Immature natural killer cell (primary cell): ENCODE measurements at regions not wholly inside any gene's neighbourhood (a gene's known extent, or its start where the extent isn't known, plus 50 kb on each side); places are given as distances from the start of the nearest gene placed in this dataset.
"Not testable (repeated sequence)": the region's sequence is repeated elsewhere in the genome, so short reads cannot be mapped to it uniquely, and the experiment has no call there.

ENCODE experiments used
- DNase-seq, 3 donors: peaks; one replicate each; pipeline ENCODE4 v3.0.0; 2022; ENCODE audit warnings: mixed read lengths in 1 of 3
- H3K27ac Mint-ChIP-seq, 6 donors: one replicate each; pipeline ENCODE4 v1.8.0; 2020; ENCODE audit warnings: mixed read lengths in 6 of 6, mild to moderate bottlenecking in 5 of 6, inconsistent platforms in 4 of 6, moderate library complexity in 3 of 6
- H3K27me3 Mint-ChIP-seq, 3 donors: one replicate each; pipeline ENCODE4 v1.8.0; 2020 to 2021; ENCODE audit warnings: low read depth in 3 of 3, mild to moderate bottlenecking in 3 of 3, mixed read lengths in 3 of 3, moderate library complexity in 3 of 3, inconsistent platforms in 1 of 3
- H3K36me3 Mint-ChIP-seq, 3 donors: one replicate each; pipeline ENCODE4 v1.8.0; 2020; ENCODE audit warnings: mixed read lengths in 3 of 3, inconsistent platforms in 2 of 3, mild to moderate bottlenecking in 2 of 3
- H3K4me1 Mint-ChIP-seq, 2 donors: one replicate each; pipeline ENCODE4 v1.8.0; 2020; ENCODE audit warnings: inconsistent platforms in 2 of 2, mild to moderate bottlenecking in 2 of 2, mixed read lengths in 2 of 2, moderate library complexity in 1 of 2
- H3K4me3 Mint-ChIP-seq, 5 donors: one replicate each; pipeline ENCODE4 v1.8.0; 2020; ENCODE audit warnings: mild to moderate bottlenecking in 5 of 5, mixed read lengths in 5 of 5, inconsistent platforms in 3 of 5, moderate library complexity in 3 of 5
- H3K9me3 Mint-ChIP-seq, 6 donors: one replicate each; pipeline ENCODE4 v1.8.0; 2020; ENCODE audit warnings: mild to moderate bottlenecking in 6 of 6, mixed read lengths in 6 of 6, inconsistent platforms in 4 of 6, moderate library complexity in 3 of 6

GRCh38 chr13:46479283-46479682 lies 73.7 kb upstream of the LRCH1 start:
- Mint-ChIP-seq H3K9me3 (peaks cover 0 to 17% (median 7%) of the 10 kb centered on the region in 6 donors), H3K4me3 (no peak overlapping the region), H3K27ac (no peak overlapping the region), H3K27me3 (peaks cover 2 to 6% (median 4%) of the 10 kb centered on the region in 3 donors), H3K36me3 (peaks cover 0 to 5% (median 0%) of the 10 kb centered on the region in 3 donors), H3K4me1 (no peaks in the 10 kb centered on the region)
- DNase-seq: no peak

- Mint-ChIP-seq H3K27ac (no peak overlapping the region), H3K27me3 (peaks cover 2 to 6% (median 4%) of the 10 kb centered on the region in 3 donors), H3K9me3 (peaks cover 0 to 11% (median 4%) of the 10 kb centered on the region in 6 donors), H3K4me3 (no peak overlapping the region), H3K4me1 (no peaks in the 10 kb centered on the region), H3K36me3 (peaks cover 0 to 5% (median 0%) of the 10 kb centered on the region in 3 donors)
- DNase-seq: no peak
Measured at GRCh38 chr13:46478651-46479050, 74.3 kb upstream of the LRCH1 start.

GRCh38 chr13:46476174-46476573 lies 76.8 kb upstream of the LRCH1 start:
- Mint-ChIP-seq H3K9me3 (no peaks in the 10 kb centered on the region), H3K4me3 (no peak overlapping the region), H3K36me3 (no peaks in the 10 kb centered on the region), H3K4me1 (no peaks in the 10 kb centered on the region), H3K27ac (no peak overlapping the region), H3K27me3 (peaks cover under 1 to 4% (median 4%) of the 10 kb centered on the region in 3 donors)
- no peak for DNase-seq

GRCh38 chr13:46475541-46475991 lies 77.4 kb upstream of the LRCH1 start:
- no peak overlapping the region for H3K27ac Mint-ChIP-seq
- DNase-seq: no peak
- no peaks in the 10 kb centered on the region for H3K9me3 Mint-ChIP-seq
- H3K36me3 Mint-ChIP-seq: no peaks in the 10 kb centered on the region
- no peak overlapping the region for H3K4me3 Mint-ChIP-seq
- H3K27me3 Mint-ChIP-seq: peaks cover 0 to 4% (median 4%) of the 10 kb centered on the region in 3 donors
- H3K4me1 Mint-ChIP-seq: no peaks in the 10 kb centered on the region

GRCh38 chr13:46473806-46474205 lies 79.2 kb upstream of the LRCH1 start:
- no peaks in the 10 kb centered on the region for H3K9me3 Mint-ChIP-seq
- peaks cover 0 to 2% (median 2%) of the 10 kb centered on the region in 3 donors for H3K27me3 Mint-ChIP-seq
- no peak overlapping the region for H3K4me3 Mint-ChIP-seq
- H3K36me3 Mint-ChIP-seq: no peaks in the 10 kb centered on the region
- no peaks in the 10 kb centered on the region for H3K4me1 Mint-ChIP-seq
- no peak overlapping the region for H3K27ac Mint-ChIP-seq
- DNase-seq: no peak

GRCh38 chr13:46472384-46472783 lies 80.6 kb upstream of the LRCH1 start:
- Mint-ChIP-seq H3K27me3 (peaks cover 0 to 2% (median 2%) of the 10 kb centered on the region in 3 donors), H3K27ac (no peak overlapping the region), H3K9me3 (no peaks in the 10 kb centered on the region), H3K4me3 (no peak overlapping the region), H3K4me1 (no peaks in the 10 kb centered on the region), H3K36me3 (no peaks in the 10 kb centered on the region)
- no peak for DNase-seq

- not testable (repeated sequence) for H3K27me3 Mint-ChIP-seq, DNase-seq, H3K27ac Mint-ChIP-seq, H3K4me1 Mint-ChIP-seq, H3K4me3 Mint-ChIP-seq, H3K9me3 Mint-ChIP-seq, H3K36me3 Mint-ChIP-seq
Measured at GRCh38 chr13:46469699-46470098, 82.6 kb upstream of the RUBCNL start.

- Mint-ChIP-seq H3K27ac (no peak overlapping the region), H3K36me3 (no peaks in the 10 kb centered on the region), H3K4me1 (no peaks in the 10 kb centered on the region), H3K9me3 (no peaks in the 10 kb centered on the region), H3K4me3 (no peak overlapping the region), H3K27me3 (peaks cover 0 to 2% (median 0%) of the 10 kb centered on the region in 3 donors)
- no peak for DNase-seq
Measured at GRCh38 chr13:46468570-46469463, 81.8 kb upstream of the RUBCNL start.

GRCh38 chr13:46467694-46468093 lies 80.6 kb upstream of the RUBCNL start:
- not testable (repeated sequence) for H3K4me3 Mint-ChIP-seq, H3K4me1 Mint-ChIP-seq, H3K27me3 Mint-ChIP-seq, H3K27ac Mint-ChIP-seq, H3K36me3 Mint-ChIP-seq, DNase-seq, H3K9me3 Mint-ChIP-seq

- H3K9me3 Mint-ChIP-seq, H3K27ac Mint-ChIP-seq, H3K36me3 Mint-ChIP-seq, H3K4me1 Mint-ChIP-seq, H3K27me3 Mint-ChIP-seq, H3K4me3 Mint-ChIP-seq, DNase-seq: not testable (repeated sequence)
Measured at GRCh38 chr13:46466074-46466473, 79.0 kb upstream of the RUBCNL start.

GRCh38 chr13:46463719-46464118 lies 76.7 kb upstream of the RUBCNL start:
- H3K4me3 Mint-ChIP-seq: no peak overlapping the region
- DNase-seq: no peak
- H3K27ac Mint-ChIP-seq: no peak overlapping the region
- H3K27me3 Mint-ChIP-seq: peaks cover 1 to 2% (median 2%) of the 10 kb centered on the region in 3 donors
- H3K4me1 Mint-ChIP-seq: no peaks in the 10 kb centered on the region
- H3K36me3 Mint-ChIP-seq: no peaks in the 10 kb centered on the region
- H3K9me3 Mint-ChIP-seq: peaks cover 0 to 4% (median 0%) of the 10 kb centered on the region in 6 donors

GRCh38 chr13:46460223-46460622 lies 73.2 kb upstream of the RUBCNL start:
- not testable (repeated sequence) for H3K27ac Mint-ChIP-seq, H3K36me3 Mint-ChIP-seq, H3K27me3 Mint-ChIP-seq, H3K9me3 Mint-ChIP-seq, DNase-seq, H3K4me1 Mint-ChIP-seq, H3K4me3 Mint-ChIP-seq

- not testable (repeated sequence) for DNase-seq, H3K27me3 Mint-ChIP-seq, H3K27ac Mint-ChIP-seq, H3K4me1 Mint-ChIP-seq, H3K9me3 Mint-ChIP-seq, H3K4me3 Mint-ChIP-seq, H3K36me3 Mint-ChIP-seq
Measured at GRCh38 chr13:46457255-46457654, 70.2 kb upstream of the RUBCNL start.

GRCh38 chr13:46455924-46456323 lies 68.9 kb upstream of the RUBCNL start:
- not testable (repeated sequence) for H3K4me1 Mint-ChIP-seq, DNase-seq, H3K9me3 Mint-ChIP-seq, H3K36me3 Mint-ChIP-seq, H3K27me3 Mint-ChIP-seq, H3K4me3 Mint-ChIP-seq, H3K27ac Mint-ChIP-seq

GRCh38 chr13:46451145-46451544 lies 64.1 kb upstream of the RUBCNL start:
- not testable (repeated sequence) for H3K9me3 Mint-ChIP-seq, H3K4me3 Mint-ChIP-seq, H3K4me1 Mint-ChIP-seq, H3K27me3 Mint-ChIP-seq, H3K27ac Mint-ChIP-seq, H3K36me3 Mint-ChIP-seq, DNase-seq
